ENCODE measurements at regions not wholly inside any gene's neighbourhood (a gene's known extent, or its start where the extent isn't known, plus 50 kb on each side); places are given as distances from the start of the nearest gene placed in this dataset.
"Not testable (repeated sequence)": the region's sequence is repeated elsewhere in the genome, so short reads cannot be mapped to it uniquely, and the experiment has no call there.

DNA sequence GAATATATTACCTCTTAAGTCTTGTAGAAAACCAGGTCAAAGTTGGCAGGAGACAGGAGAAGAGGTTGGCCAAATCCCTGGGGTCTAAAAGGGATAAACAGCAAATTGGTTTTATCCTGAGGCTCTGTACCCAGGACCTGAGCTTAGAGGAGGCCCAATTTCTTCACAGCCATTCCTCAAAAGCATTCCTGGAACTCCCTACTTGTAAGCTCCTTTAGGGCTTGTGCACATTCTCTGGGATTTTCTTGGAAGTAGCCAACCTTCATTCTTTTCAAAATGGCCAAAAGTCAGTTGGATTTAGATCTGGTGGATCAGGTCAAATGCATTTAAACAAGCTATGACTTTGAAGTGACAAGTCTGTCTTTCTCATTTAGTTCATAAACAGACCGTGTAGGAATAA is 152.1 kb upstream of the PLXNC1 start:
- peaks cover 3% of the 10 kb centered on the region for H3K4me1 ChIP-seq
- H3K27ac ChIP-seq: no peak overlapping the region
- H3K9me3 ChIP-seq: peaks cover 12% of the 10 kb centered on the region
- H3K36me3 ChIP-seq (ENCODE audit: insufficient read depth in 1 of 2, low read depth in 1 of 2): no peaks in the 10 kb centered on the region
- no peak overlapping the region for H3K4me3 ChIP-seq
- no peak for DNase-seq
- TF ChIP-seq, protein P1, sequence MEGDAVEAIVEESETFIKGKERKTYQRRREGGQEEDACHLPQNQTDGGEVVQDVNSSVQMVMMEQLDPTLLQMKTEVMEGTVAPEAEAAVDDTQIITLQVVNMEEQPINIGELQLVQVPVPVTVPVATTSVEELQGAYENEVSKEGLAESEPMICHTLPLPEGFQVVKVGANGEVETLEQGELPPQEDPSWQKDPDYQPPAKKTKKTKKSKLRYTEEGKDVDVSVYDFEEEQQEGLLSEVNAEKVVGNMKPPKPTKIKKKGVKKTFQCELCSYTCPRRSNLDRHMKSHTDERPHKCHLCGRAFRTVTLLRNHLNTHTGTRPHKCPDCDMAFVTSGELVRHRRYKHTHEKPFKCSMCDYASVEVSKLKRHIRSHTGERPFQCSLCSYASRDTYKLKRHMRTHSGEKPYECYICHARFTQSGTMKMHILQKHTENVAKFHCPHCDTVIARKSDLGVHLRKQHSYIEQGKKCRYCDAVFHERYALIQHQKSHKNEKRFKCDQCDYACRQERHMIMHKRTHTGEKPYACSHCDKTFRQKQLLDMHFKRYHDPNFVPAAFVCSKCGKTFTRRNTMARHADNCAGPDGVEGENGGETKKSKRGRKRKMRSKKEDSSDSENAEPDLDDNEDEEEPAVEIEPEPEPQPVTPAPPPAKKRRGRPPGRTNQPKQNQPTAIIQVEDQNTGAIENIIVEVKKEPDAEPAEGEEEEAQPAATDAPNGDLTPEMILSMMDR (IDR thresholded peaks at IDR 0.05): no peak
- intact Hi-C loops (cut with DNase I): no loop called here
- no peak for ATAC-seq
- no peaks in the 10 kb centered on the region for H3K27me3 ChIP-seq (ENCODE audit: insufficient read depth in 3 of 3, low read length in 2 of 3)
- WGBS, 3 donors: 24 to 67% (median 41%) methylated on average over 1 of the region's 1 CpG

DNA sequence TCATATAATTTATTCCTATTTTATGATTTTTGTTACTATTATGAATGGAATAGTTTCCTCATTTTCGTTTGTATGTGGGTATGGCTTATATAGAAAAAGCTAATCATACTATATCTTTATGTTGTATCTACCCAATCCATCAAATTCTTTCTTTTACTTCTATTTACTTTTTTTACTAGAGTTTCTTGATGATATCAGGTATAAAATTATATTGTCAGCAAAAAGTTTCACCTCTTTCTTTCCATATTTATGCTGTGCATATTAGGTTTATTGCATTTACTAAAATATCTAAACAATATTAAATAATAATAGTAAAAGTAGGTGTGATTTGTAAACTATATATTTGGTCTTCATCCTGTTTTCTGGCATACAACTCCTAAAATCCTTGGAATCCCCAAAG is 146.7 kb upstream of the PLXNC1 start:
- TF ChIP-seq, protein P1 (IDR thresholded peaks at IDR 0.05): no peak
- intact Hi-C loops (cut with DNase I): no loop called here
- ATAC-seq (no peak), DNase-seq (no peak)
- Histone ChIP-seq H3K4me3 (no peak overlapping the region), H3K27ac (no peak overlapping the region), H3K27me3 (ENCODE audit: insufficient read depth in 3 of 3, low read length in 2 of 3) (no peaks in the 10 kb centered on the region), H3K36me3 (ENCODE audit: insufficient read depth in 1 of 2, low read depth in 1 of 2) (no peaks in the 10 kb centered on the region), H3K4me1 (no peaks in the 10 kb centered on the region), H3K9me3 (peaks cover 15% of the 10 kb centered on the region)
- 65 to 68% (median 65%) methylated on average over 1 of the region's 1 CpG for whole genome bisulfite sequencing, 3 donors

DNA sequence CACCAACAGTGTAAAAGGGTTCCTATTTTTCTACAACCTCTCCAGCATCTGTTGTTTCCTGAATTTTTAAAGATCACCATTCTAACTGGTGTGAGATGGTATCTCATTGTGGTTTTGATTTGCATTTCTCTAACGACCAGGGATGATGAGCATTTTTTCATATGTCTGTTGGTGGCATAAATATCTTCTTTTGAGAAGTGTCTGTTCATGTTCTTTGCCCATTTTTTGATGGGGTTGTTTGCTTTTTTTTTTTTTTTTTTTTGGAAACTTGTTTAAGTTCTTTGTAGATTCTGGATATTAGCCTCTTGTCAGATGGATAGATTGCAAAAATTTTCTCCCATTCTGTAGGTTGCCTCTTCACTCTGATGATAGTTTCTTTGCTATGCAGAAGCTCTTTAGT is 145.5 kb upstream of the PLXNC1 start:
- WGBS, 3 donors: 62 to 70% (median 63%) methylated on average over 1 of the region's 1 CpG
- peaks cover 14% of the 10 kb centered on the region for H3K9me3 ChIP-seq
- DNase-seq; H3K4me1 ChIP-seq; intact Hi-C loops (cut with DNase I); H3K27ac ChIP-seq; H3K27me3 ChIP-seq (ENCODE audit: insufficient read depth in 3 of 3, low read length in 2 of 3); ATAC-seq; H3K4me3 ChIP-seq; H3K36me3 ChIP-seq (ENCODE audit: insufficient read depth in 1 of 2, low read depth in 1 of 2): not testable (repeated sequence)

DNA sequence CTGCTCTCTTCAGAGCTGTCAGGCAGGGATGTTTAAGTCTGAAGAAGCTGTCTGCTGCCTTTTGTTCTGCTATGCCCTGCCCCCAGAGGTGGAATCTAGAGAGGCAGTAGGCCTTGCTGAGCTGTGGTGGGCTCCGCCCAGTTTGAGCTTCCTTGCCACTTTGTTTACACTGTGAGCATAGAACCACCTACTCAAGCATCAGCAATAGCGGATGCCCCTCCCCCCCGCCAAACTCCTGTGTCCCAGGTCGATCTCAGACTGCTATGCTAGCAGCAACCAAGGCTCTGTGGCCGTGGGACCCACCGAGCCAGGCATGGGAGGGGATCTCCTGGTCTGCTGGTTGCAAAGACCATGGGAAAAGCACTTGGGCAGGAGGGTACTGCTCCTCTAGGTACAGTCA is 140.5 kb upstream of the PLXNC1 start:
- H3K4me1 ChIP-seq; ATAC-seq; H3K27me3 ChIP-seq (ENCODE audit: insufficient read depth in 3 of 3, low read length in 2 of 3); intact Hi-C loops (cut with DNase I); DNase-seq; H3K27ac ChIP-seq; H3K4me3 ChIP-seq; H3K9me3 ChIP-seq; H3K36me3 ChIP-seq (ENCODE audit: insufficient read depth in 1 of 2, low read depth in 1 of 2): not testable (repeated sequence)
- 90 to 92% (median 91%) methylated on average over 6 of the region's 6 CpGs for WGBS, 3 donors

DNA sequence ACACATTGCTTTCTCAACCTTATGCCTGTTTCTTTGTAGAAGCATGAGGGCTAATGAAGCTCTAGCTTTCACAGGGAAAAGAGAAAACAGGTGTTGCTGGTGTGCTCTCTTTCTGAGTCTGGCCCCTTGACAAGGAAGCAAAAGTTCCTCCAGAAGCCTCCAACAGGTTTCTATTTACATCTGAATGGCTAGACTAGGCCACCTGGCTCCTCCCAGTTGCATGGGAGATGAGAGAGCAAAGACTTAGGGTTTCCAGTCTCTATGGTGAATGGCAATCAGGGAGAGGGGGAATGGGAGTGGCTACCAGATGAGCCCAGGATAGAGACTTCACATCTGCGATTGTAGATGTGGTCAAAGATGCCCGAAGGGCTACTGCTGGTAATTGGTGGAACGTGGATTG is 138.1 kb upstream of the PLXNC1 start:
- H3K36me3 ChIP-seq (ENCODE audit: insufficient read depth in 1 of 2, low read depth in 1 of 2): no peaks in the 10 kb centered on the region
- no peaks in the 10 kb centered on the region for H3K27me3 ChIP-seq (ENCODE audit: insufficient read depth in 3 of 3, low read length in 2 of 3)
- H3K4me1 ChIP-seq: no peaks in the 10 kb centered on the region
- no peak overlapping the region for H3K4me3 ChIP-seq
- no peaks in the 10 kb centered on the region for H3K9me3 ChIP-seq
- DNase-seq: no peak
- intact Hi-C loops (cut with DNase I): no loop called here
- TF ChIP-seq, protein P1 (IDR thresholded peaks at IDR 0.05): no peak
- no peak for ATAC-seq
- WGBS, 3 donors: 83 to 87% (median 86%) methylated on average over 3 of the region's 3 CpGs
- H3K27ac ChIP-seq: no peak overlapping the region

DNA sequence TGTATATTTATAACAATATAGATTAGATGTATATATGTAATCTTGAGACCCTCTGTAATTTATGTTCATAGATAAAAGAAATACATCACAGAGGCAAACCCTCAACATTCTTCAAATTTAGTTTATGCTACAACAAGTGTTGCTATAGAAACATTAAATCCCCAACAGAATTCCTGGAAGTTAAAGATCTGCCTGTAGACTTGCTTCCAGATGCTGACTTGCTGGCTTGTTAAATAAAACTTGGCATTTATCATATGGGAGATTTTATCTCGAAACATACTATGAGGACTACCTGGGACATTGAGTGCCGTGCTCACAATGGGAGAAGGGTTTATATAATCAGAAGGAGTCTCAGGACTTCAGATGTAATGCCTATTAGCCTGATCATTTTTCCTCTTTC is 136.3 kb upstream of the PLXNC1 start:
- H3K4me3 ChIP-seq: no peak overlapping the region
- no peaks in the 10 kb centered on the region for H3K4me1 ChIP-seq
- TF ChIP-seq, protein P1 (IDR thresholded peaks at IDR 0.05): no peak
- H3K36me3 ChIP-seq (ENCODE audit: insufficient read depth in 1 of 2, low read depth in 1 of 2): no peaks in the 10 kb centered on the region
- intact Hi-C loops (cut with DNase I): no loop called here
- H3K27me3 ChIP-seq (ENCODE audit: insufficient read depth in 3 of 3, low read length in 2 of 3): no peaks in the 10 kb centered on the region
- no peak for ATAC-seq
- peaks cover 3% of the 10 kb centered on the region for H3K9me3 ChIP-seq
- H3K27ac ChIP-seq: no peak overlapping the region
- DNase-seq: no peak
- WGBS, 3 donors: 50 to 59% (median 58%) methylated on average over 2 of the region's 2 CpGs
